SK-N-MC (cell line): ENCODE measurements at regions not wholly inside any gene's neighbourhood (a gene's known extent, or its start where the extent isn't known, plus 50 kb on each side); places are given as distances from the start of the nearest gene placed in this dataset.
A peak's percentile ranks its signal among the peaks of the same experiment; 100 is the strongest.

Source experiments
- DNase-seq: peaks from one replicate; pipeline ENCODE4 v3.0.0-alpha.2; 2011; ENCODE audit warnings: low read depth, low spot score
- H3K27ac ChIP-seq: fragments of 200-600 bp; sonication (generic); 2 replicates; pipeline ENCODE4 v1.5.1; 2016; ENCODE audit warnings: mixed run types
- H3K36me3 ChIP-seq: fragments of 200-600 bp; sonication (generic); 2 replicates; pipeline ENCODE4 v1.6.1; 2017; ENCODE audit warnings: antibody characterized with exemption, low read length, mixed read lengths; ENCODE audit not compliant: insufficient read depth
- H3K4me3 ChIP-seq: fragments of 200-600 bp; sonication (generic); 2 replicates; pipeline ENCODE4 v1.5.1; 2016
- H3K9ac ChIP-seq: fragments of 200-600 bp; sonication (generic); 2 replicates; pipeline ENCODE4 v1.8.0; 2017; ENCODE audit warnings: mixed run types, mixed read lengths; ENCODE audit not compliant: insufficient read length
- H3K9me3 ChIP-seq: fragments of 200-600 bp; sonication (generic); 2 replicates; pipeline ENCODE4 v1.6.1; 2017; ENCODE audit warnings: low read depth, mild to moderate bottlenecking, antibody characterized with exemption, low read length, moderate library complexity, mixed read lengths
- EZH2 ChIP-seq: fragments of 200-600 bp; sonication (generic); IDR thresholded peaks from one replicate; pipeline ENCODE4 v1.6.1; 2017; ENCODE audit warnings: antibody characterized with exemption
- FOXP2 ChIP-seq: optimal IDR thresholded peaks from 2 replicates; pipeline ENCODE3; 2011; ENCODE audit warnings: mild to moderate bottlenecking, moderate library complexity; ENCODE audit not compliant: insufficient read depth; ENCODE audit errors: extremely low read length, control extremely low read depth
- POLR2AphosphoS5 ChIP-seq: IDR thresholded peaks from 2 replicates; pipeline ENCODE4 v1.6.1; 2012; ENCODE audit warnings: mild to moderate bottlenecking, low read depth, low read length, borderline replicate concordance

DNA sequence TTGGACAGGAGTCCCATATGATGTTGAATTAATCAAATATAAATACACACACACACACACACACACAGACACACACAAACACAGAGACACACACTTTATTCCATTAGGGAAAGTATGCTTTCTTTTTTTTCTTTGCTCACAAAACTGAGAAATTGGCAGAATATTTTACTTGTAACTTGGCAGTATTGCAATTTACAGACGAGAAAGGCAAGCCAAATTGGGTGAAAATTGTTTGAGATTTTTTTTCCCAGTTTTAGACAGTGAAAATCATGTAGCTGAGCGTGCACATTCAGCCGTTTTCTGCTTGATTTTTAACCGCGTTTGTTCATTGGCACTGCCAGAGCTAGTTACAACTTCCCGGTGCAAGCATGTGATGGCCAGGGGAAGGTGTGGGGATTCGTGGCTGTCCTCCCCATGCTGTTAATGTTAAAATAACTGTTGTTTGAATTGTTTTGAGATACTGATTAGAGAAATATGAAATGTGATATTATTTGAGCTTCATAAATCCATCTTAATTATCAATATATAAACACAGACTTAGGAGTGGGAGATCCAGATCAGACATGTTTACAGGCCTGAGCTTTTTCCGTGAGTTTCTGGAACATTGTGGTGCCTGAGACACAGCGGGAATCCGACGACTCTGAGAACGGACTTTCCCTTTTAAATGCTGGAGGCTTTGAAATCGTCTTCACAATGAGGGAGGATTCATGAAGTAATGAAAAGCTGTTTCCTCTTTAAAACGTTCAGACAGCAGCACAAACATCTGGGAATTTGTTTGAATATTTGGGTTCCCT lies 125.5 kb downstream of the KCNRG start:
- Histone ChIP-seq H3K4me3 (peak overlapping the region; percentile 70), H3K36me3 (no peaks in the 10 kb centered on the region), H3K9ac (peak overlapping the region; percentile 49), H3K27ac (peak overlapping the region; percentile 84), H3K9me3 (no peaks in the 10 kb centered on the region)
- no peak for TF ChIP-seq POLR2AphosphoS5
- TF ChIP-seq EZH2 = no peak
- no peak for TF ChIP-seq FOXP2
- peak; percentile 64 for DNase-seq

DNA sequence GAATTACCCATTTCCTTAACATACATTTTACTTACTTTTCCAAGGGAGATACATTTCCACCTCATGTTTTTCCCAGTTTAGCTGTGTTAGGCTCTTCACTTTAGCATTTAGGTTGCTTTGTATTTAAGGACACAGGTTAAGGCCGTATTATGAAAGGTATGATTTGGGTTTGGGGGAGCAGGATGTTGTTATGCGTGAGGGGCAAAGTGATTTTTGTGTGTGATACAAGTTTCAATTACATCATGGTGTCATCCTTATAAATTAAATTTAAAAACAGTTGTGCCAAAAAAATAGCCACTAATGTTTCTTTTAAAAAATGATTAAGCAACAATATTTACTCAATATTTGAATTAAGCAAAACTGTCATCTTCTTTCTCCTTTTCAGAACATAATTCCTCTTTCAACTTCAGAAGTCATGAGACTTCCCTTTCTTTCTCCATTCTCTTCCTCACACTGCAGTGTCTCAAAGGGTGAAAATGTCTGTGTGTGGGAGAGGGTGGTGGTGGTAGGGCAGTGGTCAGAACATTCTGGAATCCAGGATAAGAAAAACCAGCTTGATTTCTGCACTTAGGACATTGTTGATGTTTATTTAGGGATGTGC lies 126.2 kb downstream of the KCNRG start:
- Histone ChIP-seq H3K9me3 (no peaks in the 10 kb centered on the region), H3K27ac (peak overlapping the region; percentile 84), H3K4me3 (peak overlapping the region; percentile 70), H3K36me3 (no peaks in the 10 kb centered on the region), H3K9ac (peak overlapping the region; percentile 49)
- TF ChIP-seq FOXP2 (no peak), EZH2 (no peak), POLR2AphosphoS5 (no peak)
- DNase-seq = no peak

DNA sequence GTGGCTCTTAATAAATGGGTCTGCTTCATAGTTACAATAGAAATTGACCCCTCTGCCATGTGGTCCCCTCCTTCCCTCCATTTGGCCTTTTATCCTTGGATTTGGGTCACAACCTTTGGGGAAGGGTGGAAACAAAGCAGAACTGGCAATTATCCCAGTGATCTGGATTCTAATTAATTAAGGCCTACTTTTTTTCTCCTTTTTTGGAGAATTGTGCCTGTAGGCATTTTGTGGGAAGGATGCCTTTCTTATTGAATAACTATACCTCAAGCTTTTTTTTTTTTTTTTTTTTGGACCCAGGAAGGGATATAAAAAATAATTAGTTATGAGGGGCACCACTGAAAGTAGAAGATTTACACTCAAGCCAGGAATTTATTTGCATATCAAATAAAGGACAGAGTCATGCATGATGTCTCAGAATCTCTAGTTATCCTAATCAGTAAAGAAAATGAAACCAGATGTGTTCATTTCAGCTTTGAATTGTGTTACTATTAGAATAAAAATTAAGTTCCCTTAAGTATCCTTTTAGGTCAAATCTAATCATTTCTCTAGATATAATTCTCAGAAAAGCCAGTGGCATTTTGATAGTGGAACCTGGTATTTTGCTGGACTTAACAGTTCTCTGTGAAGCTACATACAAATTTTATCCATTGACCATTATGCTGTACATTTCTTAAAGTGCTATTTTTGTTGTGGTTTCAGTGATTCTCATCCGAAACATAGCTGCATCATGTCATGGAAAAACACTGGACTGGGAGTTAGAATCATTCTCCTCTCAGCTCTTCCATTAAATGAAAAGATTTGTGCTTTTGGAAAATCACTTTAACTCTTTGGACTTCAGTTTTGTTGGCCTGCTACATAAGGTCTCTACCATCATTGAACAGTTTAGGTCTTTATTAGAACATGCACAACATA lies 129.3 kb downstream of the KCNRG start:
- no peak overlapping the region for H3K9ac ChIP-seq
- TF ChIP-seq FOXP2 = no peak
- TF ChIP-seq EZH2 = no peak
- H3K36me3 ChIP-seq = no peaks in the 10 kb centered on the region
- no peak for DNase-seq
- H3K27ac ChIP-seq = peak overlapping the region; percentile 92
- H3K4me3 ChIP-seq = peak overlapping the region; percentile 59
- no peaks in the 10 kb centered on the region for H3K9me3 ChIP-seq

DNA sequence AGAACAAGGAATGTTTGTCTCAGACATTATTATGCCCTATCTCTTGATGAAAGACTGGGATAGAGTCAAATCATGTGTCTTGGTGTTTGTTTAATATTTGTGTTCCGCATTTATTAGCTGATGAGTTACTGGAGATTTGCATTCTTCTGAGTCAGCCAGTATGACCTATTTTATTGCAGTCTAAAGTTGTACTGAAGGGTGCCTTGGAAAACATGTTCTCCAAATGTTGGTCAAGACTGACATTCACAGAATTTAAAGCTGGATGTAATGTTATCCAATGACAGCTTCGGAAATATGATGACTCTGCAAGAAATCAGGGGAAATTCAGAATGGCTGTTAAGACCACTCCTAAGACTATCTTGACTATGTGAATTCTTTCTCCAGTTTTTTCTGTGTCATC lies 134.0 kb downstream of the KCNRG start:
- no peak for DNase-seq
- H3K27ac ChIP-seq = peak overlapping the region; percentile 72
- H3K36me3 ChIP-seq = no peaks in the 10 kb centered on the region

DNA sequence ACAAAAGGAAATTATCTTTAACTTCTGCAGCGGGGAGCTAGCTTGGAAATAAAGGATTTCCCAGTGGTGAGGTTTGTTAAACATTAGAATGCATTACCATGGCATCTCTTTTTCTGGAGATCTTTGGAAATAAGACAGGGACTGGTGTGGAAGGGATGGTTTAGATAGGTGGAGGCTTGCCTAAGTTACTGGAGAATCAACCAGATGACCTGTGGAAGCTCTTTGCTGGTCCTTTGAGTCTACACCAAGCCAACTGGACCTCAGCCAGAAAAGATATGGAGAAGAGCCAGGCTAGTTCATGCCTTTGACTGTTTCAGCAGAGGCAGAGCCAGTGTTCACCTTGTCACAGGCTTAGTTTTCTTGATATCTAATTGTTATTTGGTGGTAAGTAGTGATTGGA lies 134.7 kb downstream of the KCNRG start:
- Histone ChIP-seq H3K9me3 (no peaks in the 10 kb centered on the region), H3K4me3 (peak overlapping the region; percentile 25; the same call in 1 of the 2 replicates), H3K27ac (peak overlapping the region; percentile 72), H3K36me3 (no peaks in the 10 kb centered on the region), H3K9ac (no peak overlapping the region)
- no peak for DNase-seq
- TF ChIP-seq POLR2AphosphoS5 (no peak), FOXP2 (no peak), EZH2 (no peak)

More for the DNA sequence above, 134.0 kb downstream of the KCNRG start:
- peak overlapping the region; percentile 21 for H3K9ac ChIP-seq
- TF ChIP-seq EZH2 (no peak), FOXP2 (no peak), POLR2AphosphoS5 (no peak)
- peak overlapping the region; percentile 25; the same call in 1 of the 2 replicates for H3K4me3 ChIP-seq
- no peaks in the 10 kb centered on the region for H3K9me3 ChIP-seq

DNA sequence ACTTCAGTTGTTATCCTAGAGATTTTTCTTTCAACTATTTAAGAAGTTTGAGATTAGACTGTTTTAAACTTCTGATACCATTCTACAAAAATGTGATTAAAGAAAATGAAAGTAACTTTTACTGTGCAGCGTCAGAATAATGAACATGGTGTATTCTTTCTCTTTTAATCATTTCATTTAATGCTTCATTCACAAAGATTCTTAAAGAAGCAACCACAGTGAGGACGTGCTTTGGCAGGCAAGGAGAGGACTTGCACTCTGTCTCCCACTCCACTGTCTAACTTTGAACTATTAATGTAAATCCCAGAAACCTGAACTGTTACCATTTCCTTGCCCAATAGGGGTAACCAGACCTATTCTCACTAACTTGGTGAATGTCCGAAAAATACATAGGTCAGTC lies 137.0 kb downstream of the KCNRG start:
- TF ChIP-seq EZH2 (no peak), POLR2AphosphoS5 (no peak), FOXP2 (no peak)
- no peak for DNase-seq
- H3K36me3 ChIP-seq = no peaks in the 10 kb centered on the region
- H3K9me3 ChIP-seq = no peaks in the 10 kb centered on the region
- no peak overlapping the region for H3K27ac ChIP-seq
- peak overlapping the region; percentile 38 for H3K9ac ChIP-seq
- H3K4me3 ChIP-seq = peak overlapping the region; percentile 53

DNA sequence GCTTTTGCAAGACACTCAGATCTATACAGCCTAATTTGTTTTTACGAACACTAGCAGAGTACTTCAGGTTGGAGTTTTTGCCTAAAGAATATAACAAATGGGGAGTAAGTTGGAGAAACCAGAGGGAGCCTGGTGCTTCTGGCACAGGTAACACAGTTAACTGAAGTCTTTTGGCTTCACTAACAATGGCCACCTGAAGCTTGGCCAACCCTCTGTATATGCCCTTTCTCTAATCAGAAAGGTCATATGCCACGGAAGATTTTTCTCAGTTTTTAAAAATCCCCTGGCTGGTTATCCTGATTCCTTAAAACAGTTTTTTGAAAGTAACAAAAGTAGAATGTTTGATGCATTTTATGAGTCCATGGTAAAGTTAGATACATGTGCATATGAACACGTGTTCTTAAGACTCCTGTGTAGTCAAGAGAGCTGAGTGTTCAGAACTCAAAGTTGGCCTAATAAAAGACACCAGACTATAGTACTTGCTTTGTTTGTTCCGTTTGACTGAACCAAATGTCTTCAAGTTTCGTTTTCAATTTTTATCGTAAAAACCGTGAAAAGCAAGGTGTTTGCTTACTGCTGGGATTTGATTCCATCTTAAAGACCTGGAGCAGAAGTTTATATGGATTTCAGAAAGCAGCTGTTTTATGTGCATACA lies 137.5 kb downstream of the KCNRG start:
- Histone ChIP-seq H3K9ac (peak overlapping the region; percentile 38), H3K36me3 (no peaks in the 10 kb centered on the region), H3K9me3 (no peaks in the 10 kb centered on the region), H3K4me3 (peak overlapping the region; percentile 53), H3K27ac (no peak overlapping the region)
- no peak for TF ChIP-seq FOXP2
- TF ChIP-seq EZH2 = no peak
- no peak for TF ChIP-seq POLR2AphosphoS5
- no peak for DNase-seq

DNA sequence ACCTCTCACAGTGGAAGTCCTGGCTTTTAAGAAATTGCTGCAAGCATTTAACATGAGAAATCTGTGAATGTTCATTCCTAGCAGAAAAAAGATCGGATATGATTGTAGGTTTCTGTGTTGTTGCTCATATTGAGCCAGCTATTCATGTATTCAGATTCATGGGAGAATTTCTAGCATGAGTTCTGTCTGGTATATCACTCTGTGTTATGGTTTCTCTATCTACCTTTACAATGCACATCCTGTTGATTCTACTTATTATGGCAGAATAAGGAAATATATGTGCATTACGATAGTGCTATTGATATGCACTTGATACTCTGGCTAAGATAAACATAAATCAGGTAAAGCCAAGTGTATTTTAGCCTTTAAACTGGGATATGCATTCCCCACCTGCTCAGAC lies 138.2 kb downstream of the KCNRG start:
- TF ChIP-seq POLR2AphosphoS5 (no peak), EZH2 (no peak), FOXP2 (no peak)
- H3K9me3 ChIP-seq = no peaks in the 10 kb centered on the region
- H3K27ac ChIP-seq = no peak overlapping the region
- no peak for DNase-seq
- no peak overlapping the region for H3K9ac ChIP-seq
- H3K4me3 ChIP-seq = no peak overlapping the region
- H3K36me3 ChIP-seq = no peaks in the 10 kb centered on the region
